GM11168 (cell line): ENCODE measurements at regions not wholly inside any gene's neighbourhood (a gene's known extent, or its start where the extent isn't known, plus 50 kb on each side); places are given as distances from the start of the nearest gene placed in this dataset.

ENCODE experiments used
- in situ Hi-C: fragments of 300-500 bp; cut with MboI; formaldehyde crosslinking; loops from one replicate; pipeline ENCODE4 v1.12.0; 2022; ENCODE audit warnings: low sequenced_read_pairs; ENCODE audit not compliant: unreplicated experiment

GRCh38 chrX:118211891-118212816 lies 95.5 kb upstream of the KLHL13 start:
- in situ Hi-C loops: no loop called here

GRCh38 chrX:118212817-118213183 lies 96.2 kb upstream of the KLHL13 start:
- in situ Hi-C loops: no loop called here

- in situ Hi-C loops: no loop called here
These were observed 98.7 kb upstream of the KLHL13 start for GRCh38 chrX:118215346-118215745.

- in situ Hi-C loops: no loop called here
These were observed 99.5 kb upstream of the KLHL13 start for GRCh38 chrX:118216087-118216486.

GRCh38 chrX:118216509-118216908 lies 99.9 kb upstream of the KLHL13 start:
- in situ Hi-C loops: no loop called here

GRCh38 chrX:118218079-118218478 lies 101.5 kb upstream of the KLHL13 start:
- in situ Hi-C loops: no loop called here

GRCh38 chrX:118218940-118219339 lies 102.3 kb upstream of the KLHL13 start:
- in situ Hi-C loops: no loop called here

- in situ Hi-C loops: no loop called here
These were observed 103.3 kb upstream of the KLHL13 start for GRCh38 chrX:118219866-118220265.

GRCh38 chrX:118220509-118220908 lies 103.9 kb upstream of the KLHL13 start:
- in situ Hi-C loops: no loop called here

- in situ Hi-C loops: no loop called here
These were observed 104.7 kb upstream of the KLHL13 start for GRCh38 chrX:118221270-118221669.

GRCh38 chrX:118221733-118222132 lies 105.1 kb upstream of the KLHL13 start:
- in situ Hi-C loops: no loop called here

GRCh38 chrX:118222421-118222820 lies 105.8 kb upstream of the KLHL13 start:
- in situ Hi-C loops: no loop called here

- in situ Hi-C loops: loop anchor here (25.0 kb wide), 1 partner anchor 239 kb away; no protein-coding TSS in a partner anchor
These were observed 109.3 kb upstream of the KLHL13 start for GRCh38 chrX:118225711-118226428.

GRCh38 chrX:118228041-118228440 lies 111.4 kb upstream of the KLHL13 start:
- in situ Hi-C loops: loop anchor here (25.0 kb wide), 1 partner anchor 241 kb away; no protein-coding TSS in a partner anchor

- in situ Hi-C loops: loop anchor here (25.0 kb wide), 1 partner anchor 241 kb away; no protein-coding TSS in a partner anchor
These were observed 111.8 kb upstream of the KLHL13 start for GRCh38 chrX:118228456-118228855.

- in situ Hi-C loops: loop anchor here (25.0 kb wide), 1 partner anchor 244 kb away; no protein-coding TSS in a partner anchor
These were observed 114.4 kb upstream of the WDR44 start for GRCh38 chrX:118231464-118231863.

GRCh38 chrX:118239178-118239870 lies 106.6 kb upstream of the WDR44 start:
- in situ Hi-C loops: loop anchor here (25.0 kb wide), 1 partner anchor 252 kb away; no protein-coding TSS in a partner anchor

- in situ Hi-C loops: loop anchor here (25.0 kb wide), 1 partner anchor 253 kb away; no protein-coding TSS in a partner anchor
These were observed 105.8 kb upstream of the WDR44 start for GRCh38 chrX:118239913-118240698.

- in situ Hi-C loops: loop anchor here (25.0 kb wide), 1 partner anchor 260 kb away; no protein-coding TSS in a partner anchor
These were observed 98.9 kb upstream of the WDR44 start for GRCh38 chrX:118246961-118247360.
